Kidney (tissue), 13 donors: ENCODE measurements at regions not wholly inside any gene's neighbourhood (a gene's known extent, or its start where the extent isn't known, plus 50 kb on each side); places are given as distances from the start of the nearest gene placed in this dataset.

Experiments used
- DNase-seq, 5 donors: peaks; one replicate each; pipeline ENCODE4 v3.0.0-alpha.2; 2013 to 2020
- FAIRE-seq: peaks from 2 replicates; lab custom pipeline; 2012; peaks lifted over from hg19 to GRCh38; lab: Jason Lieb, UNC
- H3K27ac ChIP-seq, 2 donors: one replicate each; pipeline ENCODE4 v1.7.0; 2013; ENCODE audit warnings: low read depth in 2 of 2, low read length in 2 of 2, inconsistent platforms in 1 of 2
- H3K27me3 ChIP-seq: one replicate; pipeline ENCODE4 v1.7.1; 2013; ENCODE audit warnings: low read length, inconsistent platforms; ENCODE audit not compliant: control insufficient read depth, insufficient read depth
- H3K36me3 ChIP-seq, 3 donors: one replicate each; pipeline versions ENCODE4 v1.7.0 to v1.7.1; 2013; ENCODE audit warnings: low read length in 3 of 3, control low read depth in 1 of 3, inconsistent platforms in 1 of 3; ENCODE audit not compliant: insufficient read depth in 3 of 3, control insufficient read depth in 2 of 3
- H3K4me1 ChIP-seq, 3 donors: one replicate each; pipeline versions ENCODE4 v1.7.0 to v1.7.1; 2013; ENCODE audit warnings: low read length in 3 of 3, inconsistent platforms in 1 of 3, low read depth in 1 of 3; ENCODE audit not compliant: control insufficient read depth in 2 of 3, insufficient read depth in 2 of 3
- H3K4me3 ChIP-seq, 3 donors: one replicate each; pipeline versions ENCODE4 v1.7.0 to v1.8.1; 2013; ENCODE audit warnings: low read length in 3 of 3, control low read depth in 1 of 3, inconsistent platforms in 1 of 3
- H3K9ac ChIP-seq, 3 donors: one replicate each; pipeline versions ENCODE4 v1.7.0 to v1.7.1; 2013; ENCODE audit warnings: low read length in 3 of 3, control low read depth in 1 of 3, inconsistent platforms in 1 of 3
- H3K9me3 ChIP-seq, 3 donors: one replicate each; pipeline versions ENCODE4 v1.7.0 to v1.7.1; 2013; ENCODE audit warnings: low read length in 3 of 3, control low read depth in 1 of 3, inconsistent platforms in 1 of 3; ENCODE audit not compliant: control insufficient read depth in 2 of 3, insufficient read depth in 1 of 3
- intact Hi-C: fragments of 100-400 bp; cut with DNase I; formaldehyde crosslinking; loops from one replicate; pipeline ENCODE4 v1.11.1; 2022
- TF ChIP-seq, protein P1 (sequence below): IDR thresholded peaks from 3 replicates; pipeline ENCODE4 v1.5.1; 2012; ENCODE audit warnings: mild to moderate bottlenecking, moderate library complexity, borderline replicate concordance; ENCODE audit not compliant: insufficient read depth; ENCODE audit errors: extremely low read depth
- donor health status: control.
- donor health status: control.
- donor health status: control.
- donor health status: control.
- donor health status: control.
- donor health status: DM: yes; HTN: yes; CAD: no.
- donor health status: Normal renal cell carcinoma (clear cell type).

DNA sequence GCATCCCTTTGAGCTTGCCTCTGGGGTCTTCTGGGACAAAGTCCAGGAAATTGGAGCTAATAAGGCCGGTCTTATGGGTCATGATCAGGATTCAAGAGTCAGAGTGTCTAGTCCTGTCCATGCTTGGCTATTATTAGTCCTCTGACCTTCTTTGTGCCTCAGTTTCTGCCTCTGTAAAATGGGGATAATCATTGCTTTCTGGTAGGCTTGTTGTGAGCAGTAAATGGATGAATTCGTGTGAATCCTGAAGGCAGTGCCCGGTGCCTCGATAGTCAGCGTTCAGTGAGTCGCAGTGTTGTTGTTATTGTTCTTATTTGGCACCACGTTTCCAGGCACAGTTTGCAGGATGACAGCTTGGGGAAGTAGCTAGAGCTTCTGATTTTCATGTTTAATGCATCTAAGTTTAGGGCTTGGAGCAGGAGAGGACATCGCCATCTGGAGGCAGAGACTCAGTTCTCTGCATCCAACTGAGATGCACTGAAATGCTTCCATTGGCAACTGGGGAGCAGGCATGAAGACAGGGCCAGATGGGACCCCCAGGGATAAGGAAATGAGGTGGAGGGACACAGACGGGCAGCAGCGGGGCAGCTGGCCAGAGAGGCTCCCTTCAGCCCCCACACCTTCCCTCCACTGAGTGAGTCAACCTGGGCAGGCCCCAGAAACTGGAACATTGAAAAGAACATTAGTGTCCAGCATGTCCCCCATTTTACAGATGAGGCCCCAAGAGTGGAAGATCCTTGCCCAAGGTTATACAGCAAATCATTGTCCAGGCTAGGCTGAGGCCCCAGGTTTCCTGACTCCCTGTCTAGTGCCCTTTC, 160.3 kb downstream of the PTPRU start:
- FAIRE-seq (no peak), DNase-seq (no peak)
- intact Hi-C loops: no loop called here
- no peak overlapping the region for H3K9ac ChIP-seq
- no peak overlapping the region for H3K27ac ChIP-seq
- H3K4me3 ChIP-seq: no peak overlapping the region
- H3K4me1 ChIP-seq: no peaks in the 10 kb centered on the region
- H3K36me3 ChIP-seq: no peaks in the 10 kb centered on the region
- H3K27me3 ChIP-seq: no peaks in the 10 kb centered on the region
- TF ChIP-seq, protein P1, sequence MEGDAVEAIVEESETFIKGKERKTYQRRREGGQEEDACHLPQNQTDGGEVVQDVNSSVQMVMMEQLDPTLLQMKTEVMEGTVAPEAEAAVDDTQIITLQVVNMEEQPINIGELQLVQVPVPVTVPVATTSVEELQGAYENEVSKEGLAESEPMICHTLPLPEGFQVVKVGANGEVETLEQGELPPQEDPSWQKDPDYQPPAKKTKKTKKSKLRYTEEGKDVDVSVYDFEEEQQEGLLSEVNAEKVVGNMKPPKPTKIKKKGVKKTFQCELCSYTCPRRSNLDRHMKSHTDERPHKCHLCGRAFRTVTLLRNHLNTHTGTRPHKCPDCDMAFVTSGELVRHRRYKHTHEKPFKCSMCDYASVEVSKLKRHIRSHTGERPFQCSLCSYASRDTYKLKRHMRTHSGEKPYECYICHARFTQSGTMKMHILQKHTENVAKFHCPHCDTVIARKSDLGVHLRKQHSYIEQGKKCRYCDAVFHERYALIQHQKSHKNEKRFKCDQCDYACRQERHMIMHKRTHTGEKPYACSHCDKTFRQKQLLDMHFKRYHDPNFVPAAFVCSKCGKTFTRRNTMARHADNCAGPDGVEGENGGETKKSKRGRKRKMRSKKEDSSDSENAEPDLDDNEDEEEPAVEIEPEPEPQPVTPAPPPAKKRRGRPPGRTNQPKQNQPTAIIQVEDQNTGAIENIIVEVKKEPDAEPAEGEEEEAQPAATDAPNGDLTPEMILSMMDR: no peak
- peaks cover 0 to 3% (median 0%) of the 10 kb centered on the region in 3 donors for H3K9me3 ChIP-seq

GRCh38 chr1:29395736-29396437, 159.6 kb downstream of the PTPRU start:
- Histone ChIP-seq H3K27ac (no peak overlapping the region), H3K4me1 (no peaks in the 10 kb centered on the region), H3K36me3 (no peaks in the 10 kb centered on the region), H3K4me3 (no peak overlapping the region), H3K27me3 (no peaks in the 10 kb centered on the region), H3K9me3 (peaks cover 0 to 3% (median 0%) of the 10 kb centered on the region in 3 donors), H3K9ac (no peak overlapping the region)
- DNase-seq: no peak
- intact Hi-C loops: no loop called here
- TF ChIP-seq, protein P1: no peak
- no peak for FAIRE-seq

DNA sequence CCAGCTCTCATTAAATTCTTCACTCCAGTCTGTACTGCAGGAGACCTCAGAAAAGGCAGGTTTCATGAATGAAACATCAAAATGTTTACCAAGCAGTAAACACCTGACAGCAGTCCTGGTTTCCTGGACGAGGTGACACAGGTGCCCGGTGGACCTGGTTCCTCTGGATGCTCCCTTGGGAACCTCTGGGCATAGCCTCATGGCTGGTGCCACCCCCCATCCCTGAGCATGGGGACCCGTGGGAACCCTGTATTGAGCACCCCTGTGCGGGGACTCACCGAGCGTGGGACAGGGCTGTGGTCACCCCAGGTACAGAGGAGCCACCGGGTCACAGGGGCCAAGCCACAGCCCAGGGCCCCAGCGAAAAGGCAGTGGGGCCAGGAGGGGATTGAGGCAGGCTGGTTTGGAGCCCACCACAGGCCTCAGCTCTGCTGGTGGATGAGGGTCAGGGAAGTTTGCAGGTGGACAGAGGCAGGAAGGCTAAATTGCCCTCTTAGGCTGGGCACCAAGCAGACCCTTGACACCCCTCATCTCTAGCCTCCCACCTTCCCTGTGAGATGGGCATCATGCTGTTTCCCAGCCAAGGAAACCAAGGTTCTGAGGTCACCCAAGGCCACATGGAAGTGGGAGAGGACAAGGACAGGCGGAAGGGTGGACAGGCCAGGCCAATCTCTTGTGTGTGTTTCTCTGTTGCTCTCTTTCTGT, 158.4 kb downstream of the PTPRU start:
- Histone ChIP-seq H3K9me3 (peaks cover 0 to 3% (median 0%) of the 10 kb centered on the region in 3 donors), H3K4me1 (no peaks in the 10 kb centered on the region), H3K27me3 (no peaks in the 10 kb centered on the region), H3K9ac (no peak overlapping the region), H3K27ac (no peak overlapping the region), H3K36me3 (no peaks in the 10 kb centered on the region), H3K4me3 (no peak overlapping the region)
- peak in 1 of 5 donors; percentile 67 for DNase-seq
- TF ChIP-seq, protein P1: no peak
- FAIRE-seq: no peak
- intact Hi-C loops: no loop called here
